IMR-90 (cell line): ENCODE measurements at regions not wholly inside any gene's neighbourhood (a gene's known extent, or its start where the extent isn't known, plus 50 kb on each side); places are given as distances from the start of the nearest gene placed in this dataset.

ENCODE experiments used
- ATAC-seq: fragments of 200-7000 bp; cut with Tn5 transposase; 2 replicates; pipeline ENCODE4 v1.9.1; 2020; ENCODE audit warnings: low read depth, mild to moderate bottlenecking, moderate library complexity
- BruUV-seq: library from RNA; stranded (reverse); fragments of 400-500 nt; replicated peaks from 2 replicates; lab custom pipeline; 2021; lab: Mats Ljungman, UMichigan
- CTCF ChIA-PET: fragments of 300-600 bp; formaldehyde crosslinking; extraction: SDS; loops from one replicate; lab custom pipeline; 2021; ENCODE audit warnings: antibody characterized with exemption; lab: Yijun Ruan, JAX
- POLR2A ChIA-PET: fragments of 300-600 bp; sonication (Branson Sonifier 250); formaldehyde crosslinking; loops from one replicate; lab custom pipeline; 2022; ENCODE audit warnings: antibody characterized with exemption; ENCODE audit not compliant: unreplicated experiment; lab: Charles Lee
- DNase-seq: peaks from one replicate; pipeline ENCODE4 v3.0.0; 2013
- H2AFZ ChIP-seq: replicated peaks from 2 replicates; pipeline ENCODE3; 2013; ENCODE audit warnings: low read length, mild to moderate bottlenecking; ENCODE audit not compliant: poor library complexity
- H2AK5ac ChIP-seq: 2 replicates; pipeline ENCODE4 v1.6.1; 2013; ENCODE audit warnings: low read depth, low read length, inconsistent platforms
- H2AK9ac ChIP-seq: replicated peaks from 2 replicates; pipeline ENCODE3; 2013; ENCODE audit warnings: mild to moderate bottlenecking, low read depth, low read length, moderate library complexity; ENCODE audit not compliant: poor library complexity
- H2BK120ac ChIP-seq: 2 replicates; pipeline ENCODE4 v1.6.1; 2013; ENCODE audit warnings: low read depth, low read length, inconsistent platforms
- H2BK15ac ChIP-seq: 3 replicates; pipeline ENCODE4 v1.6.1; 2013; ENCODE audit warnings: low read depth, low read length, inconsistent platforms
- H2BK20ac ChIP-seq: 2 replicates; pipeline ENCODE4 v1.6.1; 2013; ENCODE audit warnings: low read depth, mild to moderate bottlenecking, inconsistent platforms, low read length, moderate library complexity
- H2BK5ac ChIP-seq: 2 replicates; pipeline ENCODE4 v1.6.1; 2013; ENCODE audit warnings: mild to moderate bottlenecking, low read depth, low read length, inconsistent platforms; ENCODE audit not compliant: poor library complexity, severe bottlenecking
- H3K14ac ChIP-seq: replicated peaks from 2 replicates; pipeline ENCODE4 v1.6.1; 2013; ENCODE audit warnings: low read depth, low read length, inconsistent platforms
- H3K18ac ChIP-seq: 2 replicates; pipeline ENCODE4 v1.6.1; 2013; ENCODE audit warnings: low read depth, low read length, control low read depth
- H3K23ac ChIP-seq: 2 replicates; pipeline ENCODE4 v1.6.1; 2013; ENCODE audit warnings: low read depth, low read length, inconsistent platforms
- H3K27ac ChIP-seq: 2 replicates; pipeline ENCODE4 v1.5.1; 2013; ENCODE audit warnings: mild to moderate bottlenecking, control low read depth, low read length; ENCODE audit not compliant: insufficient read depth
- H3K27me3 ChIP-seq: 2 replicates; pipeline ENCODE4 v1.6.1; 2013; ENCODE audit warnings: low read length; ENCODE audit not compliant: control insufficient read depth, insufficient read depth
- H3K36me3 ChIP-seq: 2 replicates; pipeline ENCODE4 v1.6.1; 2013; ENCODE audit warnings: low read length, mixed read lengths; ENCODE audit not compliant: control insufficient read depth, insufficient read depth
- H3K4ac ChIP-seq: 2 replicates; pipeline ENCODE4 v1.6.1; 2013; ENCODE audit warnings: low read depth, low read length, inconsistent platforms
- H3K4me1 ChIP-seq: 2 replicates; pipeline ENCODE4 v1.6.1; 2013; ENCODE audit warnings: low read length, mixed read lengths; ENCODE audit not compliant: control insufficient read depth, insufficient read depth
- H3K4me2 ChIP-seq: 2 replicates; pipeline ENCODE4 v1.6.1; 2013; ENCODE audit warnings: low read depth, mild to moderate bottlenecking, control low read depth, low read length, moderate library complexity
- H3K4me3 ChIP-seq: 2 replicates; pipeline ENCODE4 v1.5.1; 2013; ENCODE audit warnings: low read depth, mild to moderate bottlenecking, control low read depth, low read length, moderate library complexity; ENCODE audit not compliant: insufficient read depth
- H3K56ac ChIP-seq: 2 replicates; pipeline ENCODE4 v1.6.1; 2013; ENCODE audit warnings: low read length, inconsistent platforms; ENCODE audit not compliant: insufficient read depth; ENCODE audit errors: extremely low read depth
- H3K79me1 ChIP-seq, 2 experiments: 2 replicates each; pipeline ENCODE4 v1.6.1; 2013; ENCODE audit warnings: low read length in 2 of 2, inconsistent platforms in 1 of 2, low read depth in 1 of 2
- H3K9ac ChIP-seq: 2 replicates; pipeline ENCODE4 v1.6.1; 2013; ENCODE audit warnings: low read depth, low read length, control low read depth
- H3K9me1 ChIP-seq: 2 replicates; pipeline ENCODE4 v1.6.1; 2013; ENCODE audit warnings: low read length, inconsistent platforms; ENCODE audit not compliant: insufficient read depth
- H3K9me3 ChIP-seq: 2 replicates; pipeline ENCODE4 v1.6.1; 2013; ENCODE audit warnings: low read length; ENCODE audit not compliant: control insufficient read depth, insufficient read depth
- H4K20me1 ChIP-seq: 2 replicates; pipeline ENCODE4 v1.6.1; 2013; ENCODE audit warnings: low read length, inconsistent platforms; ENCODE audit not compliant: insufficient read depth
- H4K5ac ChIP-seq: 2 replicates; pipeline ENCODE4 v1.6.1; 2013; ENCODE audit warnings: mild to moderate bottlenecking, low read depth, low read length, control low read depth
- H4K8ac ChIP-seq, 2 experiments: 2 replicates each; pipeline ENCODE4 v1.6.1; 2013; ENCODE audit warnings: low read depth in 2 of 2, low read length in 2 of 2, control low read depth in 1 of 2, inconsistent platforms in 1 of 2
- H4K91ac ChIP-seq: 2 replicates; pipeline ENCODE4 v1.6.1; 2013; ENCODE audit warnings: low read depth, low read length, inconsistent platforms; ENCODE audit not compliant: insufficient read depth
- CEBPB ChIP-seq: IDR thresholded peaks from 2 replicates; pipeline ENCODE4 v1.6.1; 2012; ENCODE audit warnings: low read depth, low read length, improper control_type of control experiment
- CHD1 ChIP-seq: IDR thresholded peaks from 2 replicates; pipeline ENCODE4 v1.6.1; 2012; ENCODE audit warnings: low read depth, low read length, improper control_type of control experiment
- CTCF ChIP-seq: conservative IDR thresholded peaks from 2 replicates; pipeline ENCODE4 v1.5.1; 2012; ENCODE audit warnings: mild to moderate bottlenecking, low read depth, low read length, improper control_type of control experiment
- ELK1 ChIP-seq: fragments of 150-350 bp; IDR thresholded peaks from 2 replicates; pipeline ENCODE4 v1.6.1; 2016; ENCODE audit warnings: low read depth, mild to moderate bottlenecking, low read length, moderate library complexity, borderline replicate concordance
- FOS ChIP-seq: fragments of 150-350 bp; IDR thresholded peaks from 2 replicates; pipeline ENCODE4 v1.6.1; 2016; ENCODE audit warnings: low read depth, low read length
- MAFK ChIP-seq: IDR thresholded peaks from 2 replicates; pipeline ENCODE4 v1.6.1; 2012; ENCODE audit warnings: low read depth, low read length, improper control_type of control experiment
- NFE2L2 ChIP-seq: fragments of 150-350 bp; IDR thresholded peaks from 2 replicates; pipeline ENCODE4 v1.6.1; 2016; ENCODE audit warnings: low read depth, mild to moderate bottlenecking, low read length
- POLR2A ChIP-seq: IDR thresholded peaks from 2 replicates; pipeline ENCODE4 v1.6.1; 2012; ENCODE audit warnings: mild to moderate bottlenecking, low read depth, low read length
- RAD21 ChIP-seq: IDR thresholded peaks from 2 replicates; pipeline ENCODE4 v1.6.1; 2012; ENCODE audit warnings: low read length, improper control_type of control experiment
- RCOR1 ChIP-seq: IDR thresholded peaks from 2 replicates; pipeline ENCODE4 v1.6.1; 2012; ENCODE audit warnings: mild to moderate bottlenecking, low read length, improper control_type of control experiment; ENCODE audit not compliant: insufficient replicate concordance
- SMC3 ChIP-seq: fragments of 150-350 bp; IDR thresholded peaks from 2 replicates; pipeline ENCODE4 v1.6.1; 2016; ENCODE audit warnings: low read depth, mild to moderate bottlenecking, antibody characterized with exemption, low read length, moderate library complexity
- USF2 ChIP-seq: fragments of 150-350 bp; IDR thresholded peaks from 2 replicates; pipeline ENCODE4 v1.6.1; 2017; ENCODE audit warnings: mild to moderate bottlenecking, antibody characterized with exemption, low read length, low read depth
- dilution Hi-C: fragments of 300-500 bp; cut with HindIII; formaldehyde crosslinking; loops from one replicate; pipeline ENCODE4 v1.14.3; 2018; ENCODE audit warnings: low sequenced_read_pairs; ENCODE audit not compliant: unreplicated experiment
- in situ Hi-C: fragments of 300-500 bp; cut with MboI; formaldehyde crosslinking; loops from 3 replicates; pipeline ENCODE4 v1.14.3; 2019; ENCODE audit warnings: low sequenced_read_pairs, inconsistent platforms, mixed read lengths
- intact Hi-C: fragments of 100-400 bp; cut with micrococcal nuclease; formaldehyde crosslinking; loops from 2 replicates; pipeline ENCODE4 v1.10.0; 2022

GRCh38 chr3:96584066-96584465 lies 230.3 kb upstream of the EPHA6 start:
- H3K14ac ChIP-seq: no peak overlapping the region
- no peak overlapping the region for H2AFZ ChIP-seq
- no peak overlapping the region for H3K56ac ChIP-seq
- H3K27me3 ChIP-seq: no peaks in the 10 kb centered on the region
- H4K20me1 ChIP-seq: no peaks in the 10 kb centered on the region
- H3K36me3 ChIP-seq: no peaks in the 10 kb centered on the region
- no peak for DNase-seq
- ChIA-PET CTCF (no interaction called here), POLR2A (no interaction called here)
- no peak overlapping the region for H3K23ac ChIP-seq
- H4K5ac ChIP-seq: no peak overlapping the region
- no peak overlapping the region for H2AK5ac ChIP-seq
- H3K27ac ChIP-seq: no peak overlapping the region
- intact Hi-C loops: no loop called here
- H3K4ac ChIP-seq: no peak overlapping the region
- in situ Hi-C loops: no loop called here
- no peak overlapping the region for H2AK9ac ChIP-seq
- no peaks in the 10 kb centered on the region for H3K4me1 ChIP-seq
- no peak overlapping the region for H2BK120ac ChIP-seq
- ATAC-seq: no peak
- H2BK5ac ChIP-seq: no peak overlapping the region
- no peak for TF ChIP-seq CTCF
- no peak for TF ChIP-seq FOS
- TF ChIP-seq CHD1: no peak
- no peak for TF ChIP-seq RCOR1
- TF ChIP-seq POLR2A: no peak
- TF ChIP-seq ELK1: no peak
- no peak for TF ChIP-seq NFE2L2
- no peak for TF ChIP-seq CEBPB
- TF ChIP-seq SMC3: no peak
- TF ChIP-seq RAD21: no peak
- no peak for TF ChIP-seq MAFK
- TF ChIP-seq USF2: no peak
- H3K4me2 ChIP-seq: no peak overlapping the region
- H2BK15ac ChIP-seq: no peak overlapping the region
- H4K91ac ChIP-seq: no peak overlapping the region
- dilution Hi-C loops: no loop called here
- no peak overlapping the region for H3K4me3 ChIP-seq
- H2BK20ac ChIP-seq: no peak overlapping the region
- H3K9ac ChIP-seq: no peak overlapping the region
- no peak overlapping the region for H3K18ac ChIP-seq
- H4K8ac ChIP-seq: no peak overlapping the region
- no TSS peak for BruUV-seq
- H3K9me1 ChIP-seq: no peaks in the 10 kb centered on the region
- no peaks in the 10 kb centered on the region for H3K79me1 ChIP-seq
- peaks cover 2% of the 10 kb centered on the region for H3K9me3 ChIP-seq
